GM12878 (cell line): ENCODE measurements at regions not wholly inside any gene's neighbourhood (a gene's known extent, or its start where the extent isn't known, plus 50 kb on each side); places are given as distances from the start of the nearest gene placed in this dataset.

Experiments used
- ATAC-seq: fragments of 200-7000 bp; cut with Tn5 transposase; 3 replicates; pipeline ENCODE4 v1.9.1; 2020; ENCODE audit warnings: mild to moderate bottlenecking, moderate library complexity
- BruUV-seq: library from RNA; stranded (reverse); fragments of 400-500 nt; replicated peaks from 2 replicates; lab custom pipeline; 2021; lab: Mats Ljungman, UMichigan
- CTCF ChIA-PET: fragments of 300-600 bp; sonication (Branson Sonifier 250); formaldehyde crosslinking; extraction: SDS; loops from one replicate; lab custom pipeline; 2021; ENCODE audit warnings: inconsistent platforms; lab: Yijun Ruan, JAX
- POLR2A ChIA-PET: fragments of 350-600 bp; formaldehyde crosslinking; extraction: SDS; loops from one replicate; lab custom pipeline; 2021; ENCODE audit warnings: inconsistent platforms; lab: Charles Lee
- RAD21 ChIA-PET: fragments of 300-600 bp; sonication (Branson Sonifier 250); formaldehyde crosslinking; loops from one replicate; lab custom pipeline; 2023; ENCODE audit warnings: antibody characterized with exemption; ENCODE audit not compliant: unreplicated experiment; lab: Charles Lee
- SMC1A ChIA-PET: fragments of 300-600 bp; sonication (Branson Sonifier 250); formaldehyde crosslinking; loops from one replicate; lab custom pipeline; 2023; ENCODE audit not compliant: unreplicated experiment, uncharacterized antibody; lab: Charles Lee
- DNase-seq: peaks from one replicate; pipeline ENCODE4 v3.0.0-alpha.2; 2011; ENCODE audit warnings: low read depth, low spot score
- FAIRE-seq: peaks from 3 replicates; lab custom pipeline; 2011; peaks lifted over from hg19 to GRCh38; lab: Jason Lieb, UNC
- H2AFZ ChIP-seq: 2 replicates; pipeline ENCODE4 v1.6.0; 2011; ENCODE audit warnings: low read depth, low read length, control low read depth; ENCODE audit not compliant: control insufficient read depth
- H3K27ac ChIP-seq: 2 replicates; pipeline ENCODE4 v1.5.1; 2011; ENCODE audit warnings: control low read depth; ENCODE audit not compliant: control insufficient read depth, insufficient read depth
- H3K27me3 ChIP-seq, 2 experiments: replicated peaks in 1 of 2; 2 replicates each; pipeline versions ENCODE4 v1.6.0 to v1.6.1; 2011; ENCODE audit warnings: low read length in 1 of 2; ENCODE audit not compliant: control insufficient read depth in 2 of 2, insufficient read depth in 2 of 2
- H3K36me3 ChIP-seq, 2 experiments: 2 replicates each; pipeline ENCODE4 v1.5.1; 2011; ENCODE audit warnings: low read length in 1 of 2; ENCODE audit not compliant: control insufficient read depth in 2 of 2, insufficient read depth in 2 of 2
- H3K4me1 ChIP-seq: 2 replicates; pipeline ENCODE4 v1.6.1; 2011; ENCODE audit warnings: mild to moderate bottlenecking, low read length, moderate library complexity, mixed read lengths; ENCODE audit not compliant: control insufficient read depth, insufficient read depth
- H3K4me2 ChIP-seq: 2 replicates; pipeline ENCODE4 v1.6.0; 2011; ENCODE audit warnings: control low read depth; ENCODE audit not compliant: control insufficient read depth, insufficient read depth
- H3K4me3 ChIP-seq: fragments of 200-600 bp; sonication (generic); 2 replicates; pipeline ENCODE4 v1.5.1; 2016
- H3K79me2 ChIP-seq: 2 replicates; pipeline ENCODE4 v1.6.0; 2011; ENCODE audit warnings: low read length; ENCODE audit not compliant: control insufficient read depth, insufficient read depth
- H3K9ac ChIP-seq: 2 replicates; pipeline ENCODE4 v1.8.0; 2011; ENCODE audit warnings: low read length, control low read depth, mixed read lengths; ENCODE audit not compliant: control insufficient read depth, insufficient read depth
- H3K9me3 ChIP-seq: replicated peaks from 3 replicates; pipeline ENCODE4 v1.5.1; 2011; ENCODE audit warnings: mild to moderate bottlenecking, low read length; ENCODE audit not compliant: control insufficient read depth, insufficient read depth
- H4K20me1 ChIP-seq: 2 replicates; pipeline ENCODE4 v1.6.0; 2011; ENCODE audit not compliant: control insufficient read depth, insufficient read depth
- BCL11A ChIP-seq: IDR thresholded peaks from 2 replicates; pipeline ENCODE4 v1.6.1; 2011; ENCODE audit warnings: low read depth, low read length
- CBX5 ChIP-seq: sonication (generic); IDR thresholded peaks from 2 replicates; pipeline ENCODE4 v1.6.1; 2016; ENCODE audit warnings: low read depth, moderate library complexity, mild to moderate bottlenecking, inconsistent platforms
- CREM ChIP-seq: IDR thresholded peaks from 2 replicates; pipeline ENCODE4 v1.6.1; 2014; ENCODE audit warnings: antibody characterized with exemption, low read depth
- ESRRA ChIP-seq: IDR thresholded peaks from 2 replicates; pipeline ENCODE4 v1.6.1; 2012; ENCODE audit warnings: mild to moderate bottlenecking, low read length, improper control_type of control experiment
- ETV6 ChIP-seq, 2 experiments: fragments of 450-650 bp in 1 of 2; IDR thresholded peaks in 1 of 2; conservative IDR thresholded peaks in 1 of 2; 2 replicates each; pipeline ENCODE4 v1.6.1; 2014; ENCODE audit warnings: antibody characterized with exemption in 1 of 2, borderline replicate concordance in 1 of 2, low read depth in 1 of 2, mild to moderate bottlenecking in 1 of 2, moderate library complexity in 1 of 2
- EZH2 ChIP-seq: IDR thresholded peaks from 2 replicates; pipeline ENCODE4 v1.6.1; 2012; ENCODE audit warnings: low read depth, mild to moderate bottlenecking, control low read depth, inconsistent platforms, low read length, borderline replicate concordance; ENCODE audit not compliant: control insufficient read depth
- GATAD2B ChIP-seq: fragments of 450-650 bp; conservative IDR thresholded peaks from 2 replicates; pipeline ENCODE4 v1.6.1; 2017; ENCODE audit warnings: low read depth, mild to moderate bottlenecking, moderate library complexity
- IRF3 ChIP-seq: fragments of 450-650 bp; IDR thresholded peaks from 2 replicates; pipeline ENCODE4 v1.6.1; 2014; ENCODE audit warnings: mild to moderate bottlenecking
- KDM1A ChIP-seq: fragments of 200-600 bp; sonication (generic); IDR thresholded peaks from 2 replicates; pipeline ENCODE4 v1.6.1; 2016; ENCODE audit warnings: borderline replicate concordance
- NR2F1 ChIP-seq: fragments of 450-650 bp; conservative IDR thresholded peaks from 2 replicates; pipeline ENCODE4 v1.6.1; 2017; ENCODE audit warnings: mild to moderate bottlenecking
- NRF1 ChIP-seq: conservative IDR thresholded peaks from 2 replicates; pipeline ENCODE4 v1.6.1; 2011; ENCODE audit warnings: mild to moderate bottlenecking, low read depth, low read length, improper control_type of control experiment
- RB1 ChIP-seq: fragments of 450-650 bp; formaldehyde crosslinking; IDR thresholded peaks from 2 replicates; pipeline ENCODE4 v1.6.1; 2017; ENCODE audit warnings: mild to moderate bottlenecking, borderline replicate concordance
- RELA ChIP-seq: fragments of 450-650 bp; IDR thresholded peaks from 2 replicates; pipeline ENCODE4 v1.8.0; 2014; ENCODE audit warnings: borderline replicate concordance; ENCODE audit not compliant: partially characterized antibody
- SRF ChIP-seq, 2 experiments: IDR thresholded peaks; 2 replicates each; pipeline ENCODE4 v1.6.1; 2011; ENCODE audit warnings: low read depth in 2 of 2, low read length in 2 of 2, mild to moderate bottlenecking in 1 of 2, moderate library complexity in 1 of 2
- TCF7 ChIP-seq: IDR thresholded peaks from 2 replicates; pipeline ENCODE4 v1.6.1; 2014; ENCODE audit warnings: antibody characterized with exemption, borderline replicate concordance
- ZSCAN29 ChIP-seq: fragments of 450-650 bp; IDR thresholded peaks from 2 replicates; pipeline ENCODE4 v1.6.1; 2017; ENCODE audit warnings: mild to moderate bottlenecking, moderate library complexity
- WGBS: methylation state at CpG from one replicate; pipeline ENCODE4 v1.1.6; 2016; ENCODE audit warnings: low lambda C conversion rate; ENCODE audit not compliant: insufficient replicate concordance, insufficient coverage; ENCODE audit errors: missing lambda C conversion rate; 5-methylcytosine and 5-hydroxymethylcytosine counted together
- in situ Hi-C: fragments of 300-500 bp; cut with MboI; formaldehyde crosslinking; loops from 9 replicates; pipeline ENCODE4 v1.14.3; 2018; ENCODE audit warnings: mixed read lengths
- intact Hi-C: fragments of 100-400 bp; cut with micrococcal nuclease; formaldehyde crosslinking; loops from one replicate; pipeline ENCODE4 v1.14.2; 2022; ENCODE audit not compliant: unreplicated experiment
- TF ChIP-seq, protein P1 (sequence below): fragments of 450-650 bp; IDR thresholded peaks from 2 replicates; pipeline ENCODE4 v1.6.1; 2016; ENCODE audit warnings: mild to moderate bottlenecking, moderate library complexity, borderline replicate concordance
- TF ChIP-seq, protein P2 (sequence below): fragments of 450-650 bp; IDR thresholded peaks from 2 replicates; pipeline ENCODE4 v1.6.1; 2017; ENCODE audit warnings: mild to moderate bottlenecking, low read depth, inconsistent platforms; ENCODE audit not compliant: poor library complexity, severe bottlenecking

DNA sequence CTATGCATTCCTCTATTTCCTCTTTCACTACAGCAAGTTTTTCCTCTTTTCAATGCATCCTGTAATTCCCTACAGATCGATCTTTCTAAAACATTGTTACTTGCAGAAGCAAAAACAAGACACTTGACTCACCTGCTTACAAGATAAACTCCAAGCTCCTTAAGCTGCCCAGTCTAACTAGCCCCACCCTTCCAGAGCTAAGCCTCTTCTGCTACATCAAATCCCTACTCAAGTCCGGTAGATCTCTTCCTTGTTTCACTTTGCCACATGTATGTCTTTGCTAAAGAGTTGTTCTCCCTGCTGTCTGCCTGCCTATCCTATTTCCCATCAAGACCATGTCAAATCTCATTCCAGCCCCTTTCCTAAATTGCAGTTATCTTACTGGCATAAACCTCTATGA, 724.8 kb downstream of the C12orf50 start (continued):
- no peak for TF ChIP-seq RELA
- TF ChIP-seq BCL11A: no peak
- no peak for TF ChIP-seq KDM1A
- TF ChIP-seq EZH2: no peak
- TF ChIP-seq TCF7: no peak
- TF ChIP-seq RB1: no peak
- no peak for TF ChIP-seq ESRRA

DNA sequence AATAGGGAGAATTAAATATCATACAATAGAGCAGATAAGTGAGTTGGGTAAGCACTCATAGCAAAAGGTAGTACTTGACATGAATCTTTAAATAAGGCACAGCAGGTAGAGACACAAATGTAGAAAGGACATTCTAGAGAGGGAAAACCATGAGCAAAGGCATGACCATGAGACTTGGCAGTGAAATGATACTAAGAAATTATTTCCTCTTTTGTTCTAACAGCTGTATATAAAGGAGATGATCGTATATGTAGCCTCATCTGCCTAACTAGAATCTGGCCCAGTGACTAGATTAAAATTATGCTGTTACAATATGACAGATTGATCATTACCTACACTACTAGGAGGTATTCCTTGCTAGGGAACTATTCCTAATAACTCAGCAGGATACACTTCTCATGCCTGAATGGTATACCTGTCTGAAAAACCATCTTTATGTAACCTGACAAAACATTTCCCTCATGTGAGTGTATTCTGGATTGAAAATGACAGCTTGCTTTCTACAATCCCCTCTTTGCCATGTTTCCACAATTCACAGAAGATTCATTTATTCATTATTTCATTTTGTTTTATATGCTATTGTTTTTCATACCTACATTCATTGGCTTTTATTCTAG, 725.7 kb downstream of the C12orf50 start:
- no peaks in the 10 kb centered on the region for H3K27me3 ChIP-seq
- WGBS: 0% methylated on average over 1 of the region's 1 CpG
- no peaks in the 10 kb centered on the region for H3K4me1 ChIP-seq
- H2AFZ ChIP-seq: no peak overlapping the region
- ChIA-PET CTCF (interaction anchor here (0.6 to 1.0 kb wide), 2 partner anchors 73 to 178 kb away, joined by 3 read pairs; no protein-coding TSS in a partner anchor), SMC1A (no interaction called here), POLR2A (no interaction called here), RAD21 (no interaction called here)
- H3K27ac ChIP-seq: no peak overlapping the region
- intact Hi-C loops (no loop called here), in situ Hi-C loops (no loop called here)
- no peaks in the 10 kb centered on the region for H3K79me2 ChIP-seq
- BruUV-seq: no TSS peak
- DNase-seq (no peak), ATAC-seq (no peak), FAIRE-seq (no peak)
- H3K9me3 ChIP-seq: no peaks in the 10 kb centered on the region
- no peak overlapping the region for H3K9ac ChIP-seq
- H4K20me1 ChIP-seq: no peaks in the 10 kb centered on the region
- H3K4me3 ChIP-seq: no peak overlapping the region
- H3K36me3 ChIP-seq: no peaks in the 10 kb centered on the region
- H3K4me2 ChIP-seq: no peak overlapping the region
- no peak for TF ChIP-seq ZSCAN29
- TF ChIP-seq CBX5: no peak
- TF ChIP-seq, protein P1, sequence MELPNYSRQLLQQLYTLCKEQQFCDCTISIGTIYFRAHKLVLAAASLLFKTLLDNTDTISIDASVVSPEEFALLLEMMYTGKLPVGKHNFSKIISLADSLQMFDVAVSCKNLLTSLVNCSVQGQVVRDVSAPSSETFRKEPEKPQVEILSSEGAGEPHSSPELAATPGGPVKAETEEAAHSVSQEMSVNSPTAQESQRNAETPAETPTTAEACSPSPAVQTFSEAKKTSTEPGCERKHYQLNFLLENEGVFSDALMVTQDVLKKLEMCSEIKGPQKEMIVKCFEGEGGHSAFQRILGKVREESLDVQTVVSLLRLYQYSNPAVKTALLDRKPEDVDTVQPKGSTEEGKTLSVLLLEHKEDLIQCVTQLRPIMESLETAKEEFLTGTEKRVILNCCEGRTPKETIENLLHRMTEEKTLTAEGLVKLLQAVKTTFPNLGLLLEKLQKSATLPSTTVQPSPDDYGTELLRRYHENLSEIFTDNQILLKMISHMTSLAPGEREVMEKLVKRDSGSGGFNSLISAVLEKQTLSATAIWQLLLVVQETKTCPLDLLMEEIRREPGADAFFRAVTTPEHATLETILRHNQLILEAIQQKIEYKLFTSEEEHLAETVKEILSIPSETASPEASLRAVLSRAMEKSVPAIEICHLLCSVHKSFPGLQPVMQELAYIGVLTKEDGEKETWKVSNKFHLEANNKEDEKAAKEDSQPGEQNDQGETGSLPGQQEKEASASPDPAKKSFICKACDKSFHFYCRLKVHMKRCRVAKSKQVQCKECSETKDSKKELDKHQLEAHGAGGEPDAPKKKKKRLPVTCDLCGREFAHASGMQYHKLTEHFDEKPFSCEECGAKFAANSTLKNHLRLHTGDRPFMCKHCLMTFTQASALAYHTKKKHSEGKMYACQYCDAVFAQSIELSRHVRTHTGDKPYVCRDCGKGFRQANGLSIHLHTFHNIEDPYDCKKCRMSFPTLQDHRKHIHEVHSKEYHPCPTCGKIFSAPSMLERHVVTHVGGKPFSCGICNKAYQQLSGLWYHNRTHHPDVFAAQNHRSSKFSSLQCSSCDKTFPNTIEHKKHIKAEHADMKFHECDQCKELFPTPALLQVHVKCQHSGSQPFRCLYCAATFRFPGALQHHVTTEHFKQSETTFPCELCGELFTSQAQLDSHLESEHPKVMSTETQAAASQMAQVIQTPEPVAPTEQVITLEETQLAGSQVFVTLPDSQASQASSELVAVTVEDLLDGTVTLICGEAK: no peak
- no peak for TF ChIP-seq ETV6 (conservative IDR thresholded peaks at IDR 0.05 in 1 of 2, IDR thresholded peaks at IDR 0.05 in 1 of 2; ENCODE audit: borderline replicate concordance in 1 of 2, low read depth in 1 of 2)
- no peak for TF ChIP-seq CREM
- no peak for TF ChIP-seq IRF3
- TF ChIP-seq NR2F1: no peak
- TF ChIP-seq, protein P2, sequence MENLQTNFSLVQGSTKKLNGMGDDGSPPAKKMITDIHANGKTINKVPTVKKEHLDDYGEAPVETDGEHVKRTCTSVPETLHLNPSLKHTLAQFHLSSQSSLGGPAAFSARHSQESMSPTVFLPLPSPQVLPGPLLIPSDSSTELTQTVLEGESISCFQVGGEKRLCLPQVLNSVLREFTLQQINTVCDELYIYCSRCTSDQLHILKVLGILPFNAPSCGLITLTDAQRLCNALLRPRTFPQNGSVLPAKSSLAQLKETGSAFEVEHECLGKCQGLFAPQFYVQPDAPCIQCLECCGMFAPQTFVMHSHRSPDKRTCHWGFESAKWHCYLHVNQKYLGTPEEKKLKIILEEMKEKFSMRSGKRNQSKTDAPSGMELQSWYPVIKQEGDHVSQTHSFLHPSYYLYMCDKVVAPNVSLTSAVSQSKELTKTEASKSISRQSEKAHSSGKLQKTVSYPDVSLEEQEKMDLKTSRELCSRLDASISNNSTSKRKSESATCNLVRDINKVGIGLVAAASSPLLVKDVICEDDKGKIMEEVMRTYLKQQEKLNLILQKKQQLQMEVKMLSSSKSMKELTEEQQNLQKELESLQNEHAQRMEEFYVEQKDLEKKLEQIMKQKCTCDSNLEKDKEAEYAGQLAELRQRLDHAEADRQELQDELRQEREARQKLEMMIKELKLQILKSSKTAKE: no peak
- no peak for TF ChIP-seq SRF (IDR thresholded peaks at IDR 0.05; ENCODE audit: low read depth in 2 of 2, low read length in 2 of 2)
- TF ChIP-seq GATAD2B: no peak
- no peak for TF ChIP-seq NRF1
